ENCODE measurements at regions not wholly inside any gene's neighbourhood (a gene's known extent, or its start where the extent isn't known, plus 50 kb on each side); places are given as distances from the start of the nearest gene placed in this dataset.
A peak's percentile ranks its signal among the peaks of the same experiment; 100 is the strongest.
"Not testable (repeated sequence)": the region's sequence is repeated elsewhere in the genome, so short reads cannot be mapped to it uniquely, and the experiment has no call there.

- WGBS, 2 donors = 0% methylated on average over 9 to 23 of the region's 73 CpGs
- TF ChIP-seq POLR2A (IDR thresholded peaks at IDR 0.05) = peak in 2 of 4 donors; percentile 57 to 65
- peak overlapping the region; percentile 66 to 90 (median 85) for H3K4me3 ChIP-seq
- intact Hi-C loops (cut with DNase I); H3K9me3 ChIP-seq; H3K27me3 ChIP-seq: not testable (repeated sequence)
- peaks cover 13 to 33% (median 17%) of the 10 kb centered on the region in 3 donors for H3K4me1 ChIP-seq
- peaks cover 0 to 23% (median 0%) of the 10 kb centered on the region in 3 donors for H3K36me3 ChIP-seq
- peak; percentile 96 for DNase-seq
- H3K27ac ChIP-seq = peak overlapping the region; percentile 91 to 95 (median 94)
Measured at GRCh38 chr3:75434913-75435793, 229.0 kb upstream of the FRG2C start.

DNA sequence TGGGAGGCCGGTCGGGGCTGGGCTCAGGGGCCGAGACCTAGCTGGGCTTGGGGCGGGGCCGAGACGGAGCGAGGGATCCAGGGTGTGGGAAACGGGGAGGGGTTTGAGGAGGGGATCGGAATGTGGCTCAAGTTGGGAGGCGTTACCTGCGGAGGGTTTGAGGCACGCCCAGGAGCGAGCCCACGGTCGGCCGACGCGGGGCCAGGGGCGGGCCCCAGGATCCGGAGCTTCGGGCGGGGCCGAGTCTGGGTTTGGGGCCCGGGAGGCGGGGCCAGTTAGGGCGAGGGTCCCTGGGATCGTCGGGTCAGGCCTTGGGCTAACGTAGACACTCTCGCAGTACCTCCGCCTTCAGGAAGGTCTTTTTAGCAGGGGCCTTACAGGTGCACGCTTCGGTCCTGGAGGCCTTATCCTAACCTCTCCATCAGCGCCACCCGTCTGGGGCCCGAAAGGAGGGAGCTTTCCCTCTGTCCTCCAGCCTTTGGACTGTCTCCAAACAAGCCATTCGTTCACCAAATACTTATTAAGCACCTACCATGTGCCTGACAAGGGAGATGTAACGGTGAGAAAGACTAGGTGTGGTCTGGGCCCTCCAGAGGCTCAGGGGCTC is 228.2 kb upstream of the FRG2C start:
- H3K4me1 ChIP-seq = peaks cover 13 to 33% (median 17%) of the 10 kb centered on the region in 3 donors

DNA sequence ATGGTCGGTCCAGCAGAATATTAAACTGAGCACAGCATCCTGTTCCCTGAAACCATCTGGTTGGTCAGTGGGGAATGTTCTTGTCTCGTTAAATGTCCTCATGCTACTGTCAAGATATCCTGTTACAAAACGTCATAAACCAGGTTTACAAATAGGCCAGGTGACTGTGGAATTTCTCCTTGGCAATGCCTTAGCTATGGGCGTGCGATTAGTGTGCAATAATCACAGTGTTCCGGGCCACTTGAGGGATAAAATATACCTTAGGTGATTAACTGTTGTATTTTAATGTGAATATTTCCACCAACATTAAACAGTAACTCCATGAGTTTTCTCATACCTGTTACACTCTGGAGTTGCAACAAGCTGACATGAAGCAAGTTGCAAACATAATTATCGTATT is 223.1 kb upstream of the FRG2C start:
- intact Hi-C loops (cut with DNase I); H3K36me3 ChIP-seq; H3K4me1 ChIP-seq; H3K4me3 ChIP-seq; H3K27me3 ChIP-seq; DNase-seq; H3K27ac ChIP-seq; H3K9me3 ChIP-seq: not testable (repeated sequence)
- WGBS, 2 donors = 87% methylated on average over 6 to 7 of the region's 7 CpGs

More for the DNA sequence above, 228.2 kb upstream of the FRG2C start:
- Histone ChIP-seq H3K4me3 (peak overlapping the region; percentile 66 to 90 (median 85)), H3K27ac (peak overlapping the region; percentile 91 to 95 (median 94)), H3K36me3 (peaks cover 0 to 16% (median 0%) of the 10 kb centered on the region in 3 donors)
- DNase-seq; H3K27me3 ChIP-seq; intact Hi-C loops (cut with DNase I); H3K9me3 ChIP-seq: not testable (repeated sequence)
- WGBS, 2 donors = 0 to 3% methylated on average over 8 of the region's 38 CpGs
- peak in 1 of 4 donors; percentile 12 for TF ChIP-seq POLR2A (IDR thresholded peaks at IDR 0.05)

- H3K9me3 ChIP-seq; H3K27me3 ChIP-seq; H3K4me1 ChIP-seq; DNase-seq; intact Hi-C loops (cut with DNase I); H3K4me3 ChIP-seq; H3K27ac ChIP-seq; H3K36me3 ChIP-seq: not testable (repeated sequence)
- WGBS, 2 donors = 90 to 100% methylated on average over 4 to 5 of the region's 19 CpGs
Measured at GRCh38 chr3:75444634-75445033, 219.5 kb upstream of the FRG2C start.

GRCh38 chr3:75445234-75445633 is 218.9 kb upstream of the FRG2C start:
- H3K4me3 ChIP-seq; DNase-seq; H3K9me3 ChIP-seq; H3K4me1 ChIP-seq; H3K27ac ChIP-seq; H3K36me3 ChIP-seq; intact Hi-C loops (cut with DNase I); H3K27me3 ChIP-seq: not testable (repeated sequence)
- 84 to 86% methylated on average over 5 of the region's 6 CpGs for WGBS, 2 donors

GRCh38 chr3:75446948-75447347 is 217.2 kb upstream of the FRG2C start:
- H3K9me3 ChIP-seq; H3K4me1 ChIP-seq; H3K4me3 ChIP-seq; intact Hi-C loops (cut with DNase I); H3K27ac ChIP-seq; DNase-seq; H3K36me3 ChIP-seq; H3K27me3 ChIP-seq: not testable (repeated sequence)
- WGBS, 2 donors = 86 to 88% methylated on average over 10 to 11 of the region's 11 CpGs

DNA sequence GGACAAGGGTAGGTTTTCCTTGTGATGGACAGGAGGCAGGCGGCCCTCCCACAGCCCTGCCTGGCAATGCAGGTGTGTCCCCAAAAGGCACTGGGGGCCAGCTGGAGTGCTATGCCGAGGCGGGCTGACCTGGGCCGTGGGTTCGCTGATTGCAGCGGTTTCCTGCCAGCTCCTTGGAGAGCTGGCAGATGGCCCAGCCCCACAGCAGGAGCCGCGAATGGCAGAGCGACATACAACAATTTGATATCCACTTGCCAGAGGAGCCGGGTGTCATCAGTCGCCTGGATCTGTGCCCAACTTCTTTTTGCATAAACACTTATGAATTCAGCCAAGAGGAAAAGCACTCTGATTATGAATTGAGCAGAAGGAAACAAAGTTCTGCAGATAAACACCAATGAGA is 210.8 kb upstream of the FRG2C start:
- DNase-seq; H3K9me3 ChIP-seq; H3K27ac ChIP-seq; H3K4me3 ChIP-seq; H3K36me3 ChIP-seq; H3K4me1 ChIP-seq; intact Hi-C loops (cut with DNase I); H3K27me3 ChIP-seq: not testable (repeated sequence)
- 47 to 50% methylated on average over 2 to 10 of the region's 11 CpGs for WGBS, 2 donors

- H3K9me3 ChIP-seq; DNase-seq; H3K4me1 ChIP-seq; H3K36me3 ChIP-seq; H3K27ac ChIP-seq; intact Hi-C loops (cut with DNase I); H3K27me3 ChIP-seq; H3K4me3 ChIP-seq: not testable (repeated sequence)
- WGBS, 2 donors = 44 to 69% methylated on average over 1 of the region's 1 CpG
Measured at GRCh38 chr3:75453839-75454238, 210.3 kb upstream of the FRG2C start.

GRCh38 chr3:75474530-75474929 is 189.6 kb upstream of the FRG2C start:
- H3K27ac ChIP-seq; DNase-seq; H3K4me3 ChIP-seq; H3K27me3 ChIP-seq; H3K36me3 ChIP-seq; H3K4me1 ChIP-seq; H3K9me3 ChIP-seq; intact Hi-C loops (cut with DNase I): not testable (repeated sequence)
- 91 to 93% methylated on average over 4 of the region's 4 CpGs for WGBS, 2 donors

DNA sequence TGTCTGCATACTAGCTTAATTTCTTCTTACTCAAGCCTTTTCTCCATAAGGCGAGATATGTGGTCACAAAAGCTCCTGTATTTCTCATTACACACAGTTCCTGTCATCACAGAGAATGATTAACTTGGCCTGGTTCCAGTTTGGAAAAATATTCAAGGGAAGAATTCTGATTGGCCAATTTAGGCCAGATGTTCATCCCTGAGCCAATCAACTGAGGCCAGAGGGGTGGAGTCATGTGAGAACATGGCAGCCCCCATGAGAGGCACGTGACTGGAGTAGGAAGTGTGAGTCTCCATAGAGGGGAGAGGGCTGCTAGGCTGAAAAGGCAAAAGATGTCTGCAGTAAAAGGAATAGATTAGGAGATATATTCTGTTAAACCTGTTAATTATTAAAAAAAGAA is 167.5 kb upstream of the FRG2C start:
- intact Hi-C loops (cut with DNase I); H3K4me1 ChIP-seq; H3K36me3 ChIP-seq; H3K9me3 ChIP-seq; H3K27me3 ChIP-seq; DNase-seq; H3K27ac ChIP-seq; H3K4me3 ChIP-seq: not testable (repeated sequence)
- WGBS, 2 donors = 60 to 74% methylated on average over 2 of the region's 2 CpGs

DNA sequence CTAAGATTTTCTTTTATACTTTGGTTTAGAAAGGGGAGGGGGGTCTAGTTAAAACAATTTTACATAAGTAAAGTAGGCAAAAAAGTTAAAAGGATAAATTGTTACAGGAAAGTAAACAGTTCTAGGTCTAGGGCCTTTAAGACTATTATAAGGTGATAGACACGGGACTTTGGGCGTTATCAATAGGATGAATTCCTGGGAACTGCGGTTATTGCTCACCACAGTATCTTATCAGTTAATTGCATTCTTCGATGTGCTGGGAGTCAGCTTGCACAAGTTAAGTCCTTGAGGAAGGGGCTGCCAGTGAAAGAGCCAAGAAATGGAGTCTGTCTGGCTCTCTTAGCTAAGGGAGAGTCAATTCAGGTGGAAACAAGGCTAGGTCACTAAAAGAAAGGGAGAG is 163.8 kb upstream of the FRG2C start:
- WGBS, 2 donors = 66 to 68% methylated on average over 4 of the region's 4 CpGs
- not testable (repeated sequence) for DNase-seq

DNA sequence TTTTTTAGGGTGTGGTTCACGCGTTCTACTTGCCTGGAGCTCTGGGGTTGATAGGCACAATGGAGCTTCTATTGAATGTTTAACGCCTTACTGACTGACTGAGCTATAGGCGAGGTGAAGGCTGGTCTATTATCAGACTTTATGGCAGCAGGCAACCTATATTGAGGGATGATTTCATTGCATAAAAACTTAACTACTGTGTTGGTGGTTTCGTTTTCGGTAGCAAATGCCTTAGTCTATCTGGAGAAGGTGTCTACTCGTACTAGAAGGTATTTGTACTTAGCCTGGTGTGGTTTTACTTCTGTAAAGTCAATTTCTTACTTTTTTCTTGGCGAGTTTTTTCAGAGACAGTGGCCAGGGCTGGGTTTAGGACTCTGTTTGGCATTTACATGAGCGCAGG is 162.0 kb upstream of the FRG2C start:
- H3K4me3 ChIP-seq = peak overlapping the region in 2 of 4 donors; percentile 23 to 29
- DNase-seq; H3K27ac ChIP-seq; intact Hi-C loops (cut with DNase I); H3K36me3 ChIP-seq; H3K27me3 ChIP-seq; H3K9me3 ChIP-seq: not testable (repeated sequence)
- 67 to 77% methylated on average over 8 to 9 of the region's 9 CpGs for WGBS, 2 donors
- H3K4me1 ChIP-seq = peaks cover 0 to 13% (median 0%) of the 10 kb centered on the region in 3 donors

More for the DNA sequence above, 163.8 kb upstream of the FRG2C start:
- H3K4me3 ChIP-seq; H3K27ac ChIP-seq; H3K36me3 ChIP-seq; H3K9me3 ChIP-seq; intact Hi-C loops (cut with DNase I); H3K27me3 ChIP-seq: not testable (repeated sequence)
- H3K4me1 ChIP-seq = peaks cover 0 to 13% (median 0%) of the 10 kb centered on the region in 3 donors

Data from esophagus squamous epithelium (tissue), 5 donors.